ENCODE measurements at regions not wholly inside any gene's neighbourhood (a gene's known extent, or its start where the extent isn't known, plus 50 kb on each side); places are given as distances from the start of the nearest gene placed in this dataset.

DNA sequence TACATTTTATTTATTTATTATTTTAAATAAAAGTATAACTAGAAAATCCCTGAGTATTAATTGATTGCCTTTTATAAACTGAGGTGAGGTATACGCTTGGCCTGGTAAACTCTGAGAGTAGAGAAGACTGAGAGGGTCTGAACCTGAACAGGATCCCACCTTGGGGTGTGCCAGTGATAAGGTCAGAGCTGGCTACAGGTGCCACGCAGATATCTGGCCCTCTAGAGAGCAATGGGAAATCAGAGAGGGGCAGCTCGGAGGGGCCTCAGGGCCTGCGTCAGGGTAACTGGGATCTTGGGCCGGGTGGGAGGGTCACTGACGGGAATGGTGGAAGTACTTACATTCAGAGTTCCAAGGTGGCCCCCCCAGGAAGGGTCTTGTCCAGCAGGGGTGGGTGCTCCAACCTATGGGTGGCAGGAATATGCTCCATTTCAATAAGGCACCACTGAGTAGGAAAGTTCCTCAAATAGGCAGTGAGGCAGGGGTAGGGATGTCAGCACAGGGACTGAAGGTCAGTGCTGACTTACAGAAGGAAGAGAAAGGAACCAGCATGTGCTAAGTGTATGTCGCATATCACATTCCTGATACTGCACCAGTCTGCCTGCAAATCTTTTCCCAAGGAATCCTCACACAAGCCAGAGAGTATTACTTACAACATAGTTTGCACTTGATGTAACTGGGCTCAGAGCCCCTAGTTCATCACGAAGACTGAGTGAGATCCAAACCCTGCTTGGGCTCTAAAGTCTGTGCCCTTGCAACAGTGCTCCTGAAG lies 706.0 kb upstream of the RAB6C start:
- TF ChIP-seq, protein P1, sequence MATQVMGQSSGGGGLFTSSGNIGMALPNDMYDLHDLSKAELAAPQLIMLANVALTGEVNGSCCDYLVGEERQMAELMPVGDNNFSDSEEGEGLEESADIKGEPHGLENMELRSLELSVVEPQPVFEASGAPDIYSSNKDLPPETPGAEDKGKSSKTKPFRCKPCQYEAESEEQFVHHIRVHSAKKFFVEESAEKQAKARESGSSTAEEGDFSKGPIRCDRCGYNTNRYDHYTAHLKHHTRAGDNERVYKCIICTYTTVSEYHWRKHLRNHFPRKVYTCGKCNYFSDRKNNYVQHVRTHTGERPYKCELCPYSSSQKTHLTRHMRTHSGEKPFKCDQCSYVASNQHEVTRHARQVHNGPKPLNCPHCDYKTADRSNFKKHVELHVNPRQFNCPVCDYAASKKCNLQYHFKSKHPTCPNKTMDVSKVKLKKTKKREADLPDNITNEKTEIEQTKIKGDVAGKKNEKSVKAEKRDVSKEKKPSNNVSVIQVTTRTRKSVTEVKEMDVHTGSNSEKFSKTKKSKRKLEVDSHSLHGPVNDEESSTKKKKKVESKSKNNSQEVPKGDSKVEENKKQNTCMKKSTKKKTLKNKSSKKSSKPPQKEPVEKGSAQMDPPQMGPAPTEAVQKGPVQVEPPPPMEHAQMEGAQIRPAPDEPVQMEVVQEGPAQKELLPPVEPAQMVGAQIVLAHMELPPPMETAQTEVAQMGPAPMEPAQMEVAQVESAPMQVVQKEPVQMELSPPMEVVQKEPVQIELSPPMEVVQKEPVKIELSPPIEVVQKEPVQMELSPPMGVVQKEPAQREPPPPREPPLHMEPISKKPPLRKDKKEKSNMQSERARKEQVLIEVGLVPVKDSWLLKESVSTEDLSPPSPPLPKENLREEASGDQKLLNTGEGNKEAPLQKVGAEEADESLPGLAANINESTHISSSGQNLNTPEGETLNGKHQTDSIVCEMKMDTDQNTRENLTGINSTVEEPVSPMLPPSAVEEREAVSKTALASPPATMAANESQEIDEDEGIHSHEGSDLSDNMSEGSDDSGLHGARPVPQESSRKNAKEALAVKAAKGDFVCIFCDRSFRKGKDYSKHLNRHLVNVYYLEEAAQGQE (IDR thresholded peaks at IDR 0.05; ENCODE audit: insufficient replicate concordance, low read depth): no peak
- no peak for TF ChIP-seq POLR2AphosphoS5 (IDR thresholded peaks at IDR 0.05; ENCODE audit: low read depth)
- TF ChIP-seq, protein P2, sequence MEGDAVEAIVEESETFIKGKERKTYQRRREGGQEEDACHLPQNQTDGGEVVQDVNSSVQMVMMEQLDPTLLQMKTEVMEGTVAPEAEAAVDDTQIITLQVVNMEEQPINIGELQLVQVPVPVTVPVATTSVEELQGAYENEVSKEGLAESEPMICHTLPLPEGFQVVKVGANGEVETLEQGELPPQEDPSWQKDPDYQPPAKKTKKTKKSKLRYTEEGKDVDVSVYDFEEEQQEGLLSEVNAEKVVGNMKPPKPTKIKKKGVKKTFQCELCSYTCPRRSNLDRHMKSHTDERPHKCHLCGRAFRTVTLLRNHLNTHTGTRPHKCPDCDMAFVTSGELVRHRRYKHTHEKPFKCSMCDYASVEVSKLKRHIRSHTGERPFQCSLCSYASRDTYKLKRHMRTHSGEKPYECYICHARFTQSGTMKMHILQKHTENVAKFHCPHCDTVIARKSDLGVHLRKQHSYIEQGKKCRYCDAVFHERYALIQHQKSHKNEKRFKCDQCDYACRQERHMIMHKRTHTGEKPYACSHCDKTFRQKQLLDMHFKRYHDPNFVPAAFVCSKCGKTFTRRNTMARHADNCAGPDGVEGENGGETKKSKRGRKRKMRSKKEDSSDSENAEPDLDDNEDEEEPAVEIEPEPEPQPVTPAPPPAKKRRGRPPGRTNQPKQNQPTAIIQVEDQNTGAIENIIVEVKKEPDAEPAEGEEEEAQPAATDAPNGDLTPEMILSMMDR (IDR thresholded peaks at IDR 0.05; ENCODE audit: insufficient read depth, low read length): no peak
- no peak for TF ChIP-seq SPI1 (IDR thresholded peaks at IDR 0.05; ENCODE audit: borderline replicate concordance, low read depth)
- no peak for DNase-seq (ENCODE audit: low read depth in 1 of 2, low spot score in 1 of 2)
- H3K27ac ChIP-seq (replicated peaks): no peak overlapping the region
- no peaks in the 10 kb centered on the region for H3K27me3 ChIP-seq (ENCODE audit: insufficient read depth, poor library complexity, severe bottlenecking)
- no peak overlapping the region for H3K4me3 ChIP-seq (replicated peaks; ENCODE audit: insufficient read depth, low read length)

DNA sequence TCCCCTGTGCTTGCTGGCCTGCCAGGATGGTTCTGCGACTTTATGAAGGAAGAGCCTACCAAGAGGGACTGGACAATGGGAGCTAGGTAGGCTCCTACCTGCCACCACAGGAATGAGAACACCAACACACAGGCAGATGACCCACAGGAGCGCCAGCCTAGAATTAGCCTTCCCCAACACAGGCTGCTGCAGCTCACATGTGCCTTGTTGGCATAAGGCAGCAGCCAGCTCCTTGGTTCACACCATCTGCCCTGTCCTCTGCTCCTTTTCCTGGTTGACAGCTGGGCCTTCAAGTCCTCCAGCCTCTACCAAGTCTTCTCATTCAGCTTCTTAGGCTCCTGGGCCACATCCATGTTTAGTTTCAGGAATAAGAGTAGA lies 705.4 kb upstream of the RAB6C start:
- no peak overlapping the region for H3K27ac ChIP-seq (replicated peaks)
- no peak overlapping the region for H3K4me3 ChIP-seq (replicated peaks; ENCODE audit: insufficient read depth, low read length)
- TF ChIP-seq, protein P1 (IDR thresholded peaks at IDR 0.05; ENCODE audit: insufficient replicate concordance, low read depth): no peak
- no peak for TF ChIP-seq SPI1 (IDR thresholded peaks at IDR 0.05; ENCODE audit: borderline replicate concordance, low read depth)
- TF ChIP-seq GABPA (IDR thresholded peaks at IDR 0.05; ENCODE audit: low read depth): no peak
- no peak for TF ChIP-seq POLR2AphosphoS5 (IDR thresholded peaks at IDR 0.05; ENCODE audit: low read depth)
- TF ChIP-seq, protein P2 (IDR thresholded peaks at IDR 0.05; ENCODE audit: insufficient read depth, low read length): no peak
- DNase-seq (ENCODE audit: low read depth in 1 of 2, low spot score in 1 of 2): no peak
- no peaks in the 10 kb centered on the region for H3K27me3 ChIP-seq (ENCODE audit: insufficient read depth, poor library complexity, severe bottlenecking)

DNA sequence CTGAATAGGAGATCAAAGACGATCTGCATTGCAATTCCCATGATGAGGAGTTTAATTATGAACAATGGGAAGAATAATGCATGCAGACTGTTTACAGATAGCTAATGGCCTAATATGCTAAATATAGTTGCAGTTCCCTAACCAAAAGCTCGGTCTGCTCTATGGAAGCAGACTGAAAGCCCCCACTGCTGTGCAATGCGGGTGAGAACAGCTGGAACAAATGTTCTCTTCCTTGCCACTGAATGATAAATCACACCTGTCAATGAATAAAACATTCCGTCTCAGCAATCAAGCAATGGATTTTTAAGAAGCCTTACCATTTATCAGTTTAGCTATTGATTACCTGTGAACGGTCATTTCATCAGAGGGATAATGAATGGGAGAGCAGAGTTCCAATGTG lies 704.5 kb upstream of the RAB6C start:
- Histone ChIP-seq H3K27me3 (ENCODE audit: insufficient read depth, poor library complexity, severe bottlenecking) (no peaks in the 10 kb centered on the region), H3K27ac (replicated peaks) (no peak overlapping the region), H3K4me3 (replicated peaks; ENCODE audit: insufficient read depth, low read length) (no peak overlapping the region)
- no peak for DNase-seq (ENCODE audit: low read depth in 1 of 2, low spot score in 1 of 2)
- TF ChIP-seq, protein P1 (IDR thresholded peaks at IDR 0.05; ENCODE audit: insufficient replicate concordance, low read depth): no peak
- no peak for TF ChIP-seq GABPA (IDR thresholded peaks at IDR 0.05; ENCODE audit: low read depth)
- TF ChIP-seq, protein P2 (IDR thresholded peaks at IDR 0.05; ENCODE audit: insufficient read depth, low read length): no peak
- no peak for TF ChIP-seq POLR2AphosphoS5 (IDR thresholded peaks at IDR 0.05; ENCODE audit: low read depth)

All from HL-60 (cell line).